Ovary (tissue), 3 donors: ENCODE measurements at regions not wholly inside any gene's neighbourhood (a gene's known extent, or its start where the extent isn't known, plus 50 kb on each side); places are given as distances from the start of the nearest gene placed in this dataset.

Source experiments
- EP300 ChIP-seq: sonication (generic); formaldehyde crosslinking; IDR thresholded peaks from one replicate; pipeline ENCODE4 v1.6.1; 2017; ENCODE audit warnings: antibody characterized with exemption
- POLR2A ChIP-seq: fragments of 450-650 bp; IDR thresholded peaks from one replicate; pipeline ENCODE4 v1.6.1; 2017; ENCODE audit warnings: antibody characterized with exemption, mild to moderate bottlenecking, moderate library complexity
- TF ChIP-seq, protein P1 (sequence below), 3 donors: fragments of 450-650 bp in 2 of 3; fragments of 200-600 bp in 1 of 3; IDR thresholded peaks; one replicate each; pipeline versions ENCODE4 v1.5.1 to v1.8.0; 2016 to 2022; ENCODE audit warnings: antibody characterized with exemption in 3 of 3, mild to moderate bottlenecking in 1 of 3
- donor health status: DM: no; HTN: no; CAD: no.

DNA sequence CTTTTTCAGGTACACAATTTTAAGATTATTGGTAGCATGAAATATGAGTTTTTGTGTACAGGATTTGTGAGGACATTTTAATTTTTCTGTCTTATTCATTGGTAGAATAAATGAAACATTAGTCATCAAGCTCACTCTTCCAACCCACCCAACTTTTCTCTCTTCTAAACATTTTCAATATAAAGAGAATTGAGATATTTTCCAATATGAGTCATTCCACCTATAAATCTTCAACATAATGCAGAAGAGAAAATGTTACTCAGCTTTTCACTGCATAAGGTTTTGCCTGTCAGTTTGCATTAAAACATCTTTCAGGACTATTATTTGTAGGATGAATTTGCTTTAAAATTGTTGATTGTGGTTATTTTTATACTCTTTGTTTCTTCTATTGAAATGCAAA is 330.7 kb downstream of the PCDH20 start:
- TF ChIP-seq, protein P1, sequence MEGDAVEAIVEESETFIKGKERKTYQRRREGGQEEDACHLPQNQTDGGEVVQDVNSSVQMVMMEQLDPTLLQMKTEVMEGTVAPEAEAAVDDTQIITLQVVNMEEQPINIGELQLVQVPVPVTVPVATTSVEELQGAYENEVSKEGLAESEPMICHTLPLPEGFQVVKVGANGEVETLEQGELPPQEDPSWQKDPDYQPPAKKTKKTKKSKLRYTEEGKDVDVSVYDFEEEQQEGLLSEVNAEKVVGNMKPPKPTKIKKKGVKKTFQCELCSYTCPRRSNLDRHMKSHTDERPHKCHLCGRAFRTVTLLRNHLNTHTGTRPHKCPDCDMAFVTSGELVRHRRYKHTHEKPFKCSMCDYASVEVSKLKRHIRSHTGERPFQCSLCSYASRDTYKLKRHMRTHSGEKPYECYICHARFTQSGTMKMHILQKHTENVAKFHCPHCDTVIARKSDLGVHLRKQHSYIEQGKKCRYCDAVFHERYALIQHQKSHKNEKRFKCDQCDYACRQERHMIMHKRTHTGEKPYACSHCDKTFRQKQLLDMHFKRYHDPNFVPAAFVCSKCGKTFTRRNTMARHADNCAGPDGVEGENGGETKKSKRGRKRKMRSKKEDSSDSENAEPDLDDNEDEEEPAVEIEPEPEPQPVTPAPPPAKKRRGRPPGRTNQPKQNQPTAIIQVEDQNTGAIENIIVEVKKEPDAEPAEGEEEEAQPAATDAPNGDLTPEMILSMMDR (IDR thresholded peaks at IDR 0.05), result no peak
- TF ChIP-seq POLR2A, result no peak
- TF ChIP-seq EP300, result no peak
